Trophoblast cell (in vitro differentiated cells and primary cell): ENCODE measurements at regions not wholly inside any gene's neighbourhood (a gene's known extent, or its start where the extent isn't known, plus 50 kb on each side); places are given as distances from the start of the nearest gene placed in this dataset.

Source experiments
- DNase-seq, 2 donors: peaks; one replicate each; pipeline ENCODE4 v3.0.0-alpha.2; 2016
- H2AFZ ChIP-seq: 2 replicates; pipeline ENCODE4 v1.6.1; 2013; ENCODE audit warnings: low read length, moderate library complexity, mild to moderate bottlenecking; ENCODE audit not compliant: insufficient read depth, poor library complexity
- H2AK5ac ChIP-seq: 2 replicates; pipeline ENCODE4 v1.6.1; 2013; ENCODE audit warnings: mild to moderate bottlenecking, low read length
- H2BK120ac ChIP-seq: 2 replicates; pipeline ENCODE4 v1.6.1; 2013; ENCODE audit warnings: low read length, mild to moderate bottlenecking, moderate library complexity; ENCODE audit not compliant: insufficient read depth, poor library complexity
- H2BK12ac ChIP-seq: 2 replicates; pipeline ENCODE4 v1.6.1; 2013; ENCODE audit warnings: mild to moderate bottlenecking, low read length, moderate library complexity
- H2BK5ac ChIP-seq: 2 replicates; pipeline ENCODE4 v1.6.1; 2013; ENCODE audit warnings: low read length, low read depth, moderate library complexity, mild to moderate bottlenecking; ENCODE audit not compliant: poor library complexity
- H3K14ac ChIP-seq: 2 replicates; pipeline ENCODE4 v1.6.1; 2013; ENCODE audit warnings: mild to moderate bottlenecking, low read length
- H3K18ac ChIP-seq: 2 replicates; pipeline ENCODE4 v1.6.1; 2013; ENCODE audit warnings: mild to moderate bottlenecking, low read length
- H3K23ac ChIP-seq: 2 replicates; pipeline ENCODE4 v1.6.1; 2013; ENCODE audit warnings: low read length
- H3K27ac ChIP-seq: 2 replicates; pipeline ENCODE4 v1.5.1; 2013; ENCODE audit warnings: low read depth, mild to moderate bottlenecking, inconsistent platforms, low read length, moderate library complexity
- H3K27me3 ChIP-seq: 2 replicates; pipeline ENCODE4 v1.6.1; 2013; ENCODE audit warnings: inconsistent platforms, mild to moderate bottlenecking, low read length, moderate library complexity; ENCODE audit not compliant: insufficient read depth
- H3K36me3 ChIP-seq, 2 experiments: 1 replicate in 1 of 2; 2 replicates in 1 of 2; pipeline ENCODE4 v1.6.1; 2013; ENCODE audit warnings: low read length in 2 of 2, mild to moderate bottlenecking in 2 of 2, moderate library complexity in 1 of 2; ENCODE audit not compliant: insufficient read depth in 2 of 2, control insufficient read depth in 1 of 2
- H3K4ac ChIP-seq: 2 replicates; pipeline ENCODE4 v1.6.1; 2013; ENCODE audit warnings: low read depth, mild to moderate bottlenecking, low read length, moderate library complexity
- H3K4me1 ChIP-seq, 2 experiments: 1 replicate in 1 of 2; 2 replicates in 1 of 2; pipeline ENCODE4 v1.6.1; 2013; ENCODE audit warnings: low read length in 2 of 2, mild to moderate bottlenecking in 2 of 2, moderate library complexity in 1 of 2; ENCODE audit not compliant: insufficient read depth in 2 of 2, control insufficient read depth in 1 of 2
- H3K4me2 ChIP-seq: 2 replicates; pipeline ENCODE4 v1.6.1; 2013; ENCODE audit warnings: inconsistent platforms, mild to moderate bottlenecking, low read length, moderate library complexity
- H3K4me3 ChIP-seq: 2 replicates; pipeline ENCODE4 v1.5.1; 2013; ENCODE audit warnings: mild to moderate bottlenecking, low read depth, low read length, inconsistent platforms
- H3K79me1 ChIP-seq: one replicate; pipeline ENCODE4 v1.6.1; 2013; ENCODE audit warnings: low read length
- H3K79me2 ChIP-seq: 2 replicates; pipeline ENCODE4 v1.6.1; 2013; ENCODE audit warnings: low read length, mild to moderate bottlenecking; ENCODE audit not compliant: control insufficient read depth, insufficient read depth, poor library complexity
- H3K9ac ChIP-seq: 2 replicates; pipeline ENCODE4 v1.6.1; 2013; ENCODE audit warnings: mild to moderate bottlenecking, low read length
- H3K9me3 ChIP-seq: 2 replicates; pipeline ENCODE4 v1.6.1; 2013; ENCODE audit warnings: low read depth, mild to moderate bottlenecking, control low read depth, inconsistent platforms, low read length; ENCODE audit not compliant: insufficient read depth
- H4K12ac ChIP-seq: 2 replicates; pipeline ENCODE4 v1.6.1; 2013; ENCODE audit warnings: low read depth, mild to moderate bottlenecking, low read length, moderate library complexity
- H4K8ac ChIP-seq: 2 replicates; pipeline ENCODE4 v1.6.1; 2013; ENCODE audit warnings: low read depth, mild to moderate bottlenecking, low read length, moderate library complexity
- H4K91ac ChIP-seq: one replicate; pipeline ENCODE4 v1.6.1; 2013; ENCODE audit warnings: low read depth, mild to moderate bottlenecking, low read length, moderate library complexity
- WGBS: extraction: QIAGEN DNeasy Blood & Tissue Kit; methylation state at CpG from one replicate; pipeline ENCODE4 v1.1.7; 2013; ENCODE audit warnings: missing lambda C conversion rate; ENCODE audit not compliant: insufficient read length, insufficient coverage; ENCODE audit errors: extremely low coverage; 5-methylcytosine and 5-hydroxymethylcytosine counted together

GRCh38 chr12:126912111-126912510 is 1354.9 kb upstream of the TMEM132C start:
- Histone ChIP-seq H2AK5ac (no peak overlapping the region), H2BK120ac (no peak overlapping the region), H3K18ac (no peak overlapping the region), H3K9me3 (no peaks in the 10 kb centered on the region), H3K23ac (no peak overlapping the region), H3K4me2 (no peak overlapping the region), H3K9ac (no peak overlapping the region), H3K14ac (no peak overlapping the region), H3K79me2 (no peaks in the 10 kb centered on the region), H2BK12ac (no peak overlapping the region), H4K12ac (no peak overlapping the region), H3K4me3 (no peak overlapping the region), H2BK5ac (no peak overlapping the region), H3K27me3 (no peaks in the 10 kb centered on the region), H3K4me1 (no peaks in the 10 kb centered on the region), H3K79me1 (no peaks in the 10 kb centered on the region), H3K27ac (no peak overlapping the region), H4K8ac (no peak overlapping the region), H4K91ac (no peak overlapping the region), H2AFZ (no peak overlapping the region), H3K4ac (no peak overlapping the region), H3K36me3 (no peaks in the 10 kb centered on the region)
- DNase-seq, result no peak
- no CpG with 5 or more reads among the region's 6 CpGs for WGBS

DNA sequence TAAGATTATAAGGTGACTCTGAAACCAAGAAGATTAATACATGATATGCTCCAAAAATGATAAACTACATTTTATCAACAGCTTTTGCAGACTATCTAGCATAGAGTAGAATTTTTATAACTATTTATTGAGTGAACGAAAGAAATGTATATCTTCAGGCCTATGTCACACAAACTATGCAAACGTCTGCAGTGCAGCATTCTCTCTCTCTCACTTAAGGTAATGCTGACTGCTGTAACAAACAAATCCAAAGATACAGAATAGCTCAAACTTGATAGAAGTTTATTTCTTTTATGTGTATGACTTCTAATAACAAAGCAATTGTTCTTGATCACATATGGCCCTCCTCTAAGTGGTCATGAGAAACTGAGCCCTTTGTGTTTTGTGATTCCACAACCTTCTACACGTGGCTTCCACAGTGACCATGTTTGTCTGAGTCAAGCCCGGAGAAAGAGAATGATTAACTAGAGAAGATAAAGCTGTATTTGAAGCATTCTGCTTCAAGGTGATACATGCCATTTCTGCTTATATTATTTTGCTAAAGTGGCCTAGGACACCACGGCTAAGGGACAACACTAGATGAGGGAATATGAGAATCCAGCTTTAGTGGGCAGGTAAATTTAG is 1352.7 kb upstream of the TMEM132C start:
- no peak overlapping the region for H2BK12ac ChIP-seq
- no peak overlapping the region for H3K23ac ChIP-seq
- H2AFZ ChIP-seq, result no peak overlapping the region
- no peak overlapping the region for H3K27ac ChIP-seq
- H3K4me1 ChIP-seq, result no peaks in the 10 kb centered on the region
- no peaks in the 10 kb centered on the region for H3K36me3 ChIP-seq
- no peak overlapping the region for H3K9ac ChIP-seq
- H3K18ac ChIP-seq, result no peak overlapping the region
- H2AK5ac ChIP-seq, result no peak overlapping the region
- no peaks in the 10 kb centered on the region for H3K79me1 ChIP-seq
- no peak for DNase-seq
- no peak overlapping the region for H3K14ac ChIP-seq
- no peak overlapping the region for H4K12ac ChIP-seq
- H3K4ac ChIP-seq, result no peak overlapping the region
- H3K27me3 ChIP-seq, result no peaks in the 10 kb centered on the region
- H3K4me2 ChIP-seq, result no peak overlapping the region
- H3K9me3 ChIP-seq, result no peaks in the 10 kb centered on the region
- no CpG with 5 or more reads among the region's 5 CpGs for WGBS
- H2BK120ac ChIP-seq, result no peak overlapping the region
- H3K79me2 ChIP-seq, result no peaks in the 10 kb centered on the region
- H2BK5ac ChIP-seq, result no peak overlapping the region
- H4K91ac ChIP-seq, result no peak overlapping the region
- H3K4me3 ChIP-seq, result no peak overlapping the region
- no peak overlapping the region for H4K8ac ChIP-seq

DNA sequence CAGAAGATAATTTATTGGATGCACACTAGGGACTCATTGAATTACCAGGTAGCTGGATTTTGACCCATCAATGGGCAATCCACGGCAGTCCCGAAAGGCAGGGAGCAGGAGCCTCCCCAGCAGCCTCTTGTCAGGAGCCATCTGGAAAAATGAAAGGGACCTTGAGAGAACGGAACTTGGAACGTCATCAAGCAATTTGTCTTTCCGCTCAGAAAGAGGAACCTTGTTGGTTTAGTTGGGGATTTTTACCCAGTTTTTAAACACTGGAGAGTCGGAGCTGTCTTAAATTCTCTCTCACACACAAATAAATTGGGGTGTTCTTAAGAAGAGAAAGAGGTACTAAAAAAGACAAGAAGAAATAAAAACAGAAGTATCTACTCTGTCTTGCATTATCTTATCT is 1351.7 kb upstream of the TMEM132C start:
- Histone ChIP-seq H3K18ac (no peak overlapping the region), H3K14ac (no peak overlapping the region), H2BK5ac (no peak overlapping the region), H3K4me1 (no peaks in the 10 kb centered on the region), H2BK12ac (no peak overlapping the region), H3K36me3 (no peaks in the 10 kb centered on the region), H3K4ac (no peak overlapping the region), H2AFZ (no peak overlapping the region), H3K79me1 (no peaks in the 10 kb centered on the region), H3K27me3 (no peaks in the 10 kb centered on the region), H3K79me2 (no peaks in the 10 kb centered on the region), H3K23ac (no peak overlapping the region), H3K4me3 (no peak overlapping the region), H3K9me3 (no peaks in the 10 kb centered on the region), H2AK5ac (no peak overlapping the region), H3K9ac (no peak overlapping the region), H3K4me2 (no peak overlapping the region), H4K8ac (no peak overlapping the region), H3K27ac (no peak overlapping the region), H4K91ac (no peak overlapping the region), H2BK120ac (no peak overlapping the region), H4K12ac (no peak overlapping the region)
- DNase-seq, result no peak
- no CpG with 5 or more reads among the region's 6 CpGs for WGBS

GRCh38 chr12:126926023-126926594 is 1340.9 kb upstream of the TMEM132C start:
- Histone ChIP-seq H3K4ac (no peak overlapping the region), H4K91ac (no peak overlapping the region), H3K14ac (no peak overlapping the region), H3K4me2 (no peak overlapping the region), H2BK5ac (no peak overlapping the region), H2BK12ac (no peak overlapping the region), H4K8ac (no peak overlapping the region), H4K12ac (no peak overlapping the region), H3K27ac (no peak overlapping the region), H3K79me2 (no peaks in the 10 kb centered on the region), H3K18ac (no peak overlapping the region), H3K4me3 (no peak overlapping the region), H2AFZ (no peak overlapping the region), H3K79me1 (no peaks in the 10 kb centered on the region), H3K36me3 (no peaks in the 10 kb centered on the region), H3K9me3 (no peaks in the 10 kb centered on the region), H2AK5ac (no peak overlapping the region), H3K27me3 (no peaks in the 10 kb centered on the region), H3K9ac (no peak overlapping the region), H2BK120ac (no peak overlapping the region), H3K23ac (no peak overlapping the region), H3K4me1 (no peaks in the 10 kb centered on the region)
- no peak for DNase-seq
- WGBS, result no CpG with 5 or more reads among the region's 7 CpGs
